GM10266 (cell line): ENCODE measurements at regions not wholly inside any gene's neighbourhood (a gene's known extent, or its start where the extent isn't known, plus 50 kb on each side); places are given as distances from the start of the nearest gene placed in this dataset.

ENCODE experiments used
- DNase-seq: peaks from one replicate; pipeline ENCODE4 v3.0.0; 2012; ENCODE audit errors: extremely low spot score
- CTCF ChIP-seq: IDR thresholded peaks from 2 replicates; pipeline ENCODE4 v1.5.1; 2012; ENCODE audit warnings: mild to moderate bottlenecking, low read depth; ENCODE audit not compliant: control insufficient read depth, insufficient read depth; ENCODE audit errors: missing control alignments

DNA sequence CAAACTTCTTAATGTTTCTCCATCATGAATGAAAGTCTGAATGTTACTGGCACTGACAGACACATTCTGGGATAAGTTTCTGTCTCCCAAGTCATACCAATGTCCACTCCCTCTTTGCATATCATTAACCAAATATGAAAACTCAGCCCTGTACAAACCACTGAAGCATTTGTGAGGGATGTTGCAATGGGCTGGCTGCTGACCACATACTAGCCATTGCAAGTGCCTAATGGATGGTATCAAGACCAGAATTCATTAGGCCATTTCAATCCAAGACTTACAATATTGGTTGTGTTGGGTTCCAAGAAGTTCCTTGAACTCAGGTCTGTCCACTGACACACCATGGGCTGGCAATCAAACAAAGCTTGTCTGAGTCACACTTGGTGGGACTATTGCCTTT is 73.8 kb downstream of the CBLN2 start:
- no peak for TF ChIP-seq CTCF
- DNase-seq = no peak

DNA sequence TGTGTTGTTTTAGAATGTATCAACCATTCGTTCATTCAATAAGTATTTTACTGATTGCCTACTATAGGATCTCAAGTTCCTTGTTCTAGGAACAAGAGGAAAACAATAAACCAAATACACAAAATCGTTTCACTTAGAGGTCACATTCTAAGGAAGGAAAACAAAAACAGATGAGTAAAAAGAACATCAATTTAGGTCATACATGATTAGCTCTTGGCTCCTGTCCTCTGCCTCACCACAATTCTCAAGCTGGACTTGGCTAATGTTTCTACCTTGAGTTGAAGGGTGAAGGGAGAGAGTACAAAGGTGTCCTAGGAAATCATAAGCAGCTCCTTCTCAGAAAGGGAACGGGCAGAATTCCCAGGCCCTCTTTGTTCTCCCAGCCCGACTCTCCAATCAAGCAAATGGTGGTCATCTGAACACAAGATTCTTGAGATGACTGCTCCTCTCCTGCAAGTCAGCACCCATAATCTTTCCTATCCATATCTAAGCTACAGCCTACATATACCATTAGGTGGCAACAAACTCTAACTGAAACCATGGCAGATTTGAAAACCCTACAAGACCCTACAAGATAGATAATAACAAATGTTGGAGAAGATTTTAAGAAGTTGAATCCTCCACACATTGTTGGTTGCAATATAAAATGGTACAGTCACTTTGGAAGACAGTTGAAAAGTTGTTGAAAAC is 76.0 kb downstream of the CBLN2 start:
- TF ChIP-seq CTCF = no peak
- DNase-seq = no peak

GRCh38 chr18:72460210-72460680 is 83.9 kb downstream of the CBLN2 start:
- no peak for DNase-seq
- TF ChIP-seq CTCF = no peak

DNA sequence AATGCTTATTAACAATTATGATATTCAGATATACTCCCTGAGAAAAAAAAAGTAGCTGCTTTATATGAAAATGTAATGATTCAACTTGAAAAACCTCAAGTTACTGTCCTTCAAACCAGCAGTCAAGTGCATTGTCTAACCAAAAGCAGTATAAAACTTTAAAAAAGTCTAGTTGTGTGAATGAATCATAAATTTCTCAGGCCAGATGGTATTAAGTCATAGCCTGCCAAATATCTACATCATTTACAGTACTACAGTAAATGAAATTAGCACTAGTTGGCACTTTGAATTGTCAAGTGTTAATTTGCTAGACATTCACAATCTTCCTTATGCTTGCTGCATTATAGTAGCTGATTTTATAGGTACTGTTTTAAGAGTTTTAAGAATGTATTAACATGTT is 85.9 kb downstream of the CBLN2 start:
- TF ChIP-seq CTCF = no peak

DNA sequence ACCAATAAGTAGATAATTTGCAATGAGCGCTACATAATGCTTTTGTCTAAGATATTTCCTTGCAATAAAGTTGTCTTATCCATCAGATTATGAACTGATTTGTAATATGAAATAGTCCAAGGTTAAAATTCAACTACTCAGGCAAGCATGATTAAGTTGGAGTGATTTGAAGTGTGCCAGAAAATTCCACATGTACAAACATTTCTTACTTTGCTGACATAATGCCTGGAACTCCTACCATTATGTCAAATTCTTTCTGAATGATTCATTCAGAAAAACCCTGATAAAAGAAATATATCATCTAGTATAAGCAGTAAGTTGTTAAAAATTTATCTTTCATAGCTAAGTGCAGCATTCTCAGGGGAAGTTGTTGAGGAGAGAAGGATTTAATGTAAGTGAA is 87.3 kb downstream of the CBLN2 start:
- DNase-seq = no peak
- no peak for TF ChIP-seq CTCF

More for the DNA sequence above, 85.9 kb downstream of the CBLN2 start:
- DNase-seq = no peak

- no peak for DNase-seq
- no peak for TF ChIP-seq CTCF
These were observed 91.8 kb downstream of the CBLN2 start for GRCh38 chr18:72452328-72452727.

DNA sequence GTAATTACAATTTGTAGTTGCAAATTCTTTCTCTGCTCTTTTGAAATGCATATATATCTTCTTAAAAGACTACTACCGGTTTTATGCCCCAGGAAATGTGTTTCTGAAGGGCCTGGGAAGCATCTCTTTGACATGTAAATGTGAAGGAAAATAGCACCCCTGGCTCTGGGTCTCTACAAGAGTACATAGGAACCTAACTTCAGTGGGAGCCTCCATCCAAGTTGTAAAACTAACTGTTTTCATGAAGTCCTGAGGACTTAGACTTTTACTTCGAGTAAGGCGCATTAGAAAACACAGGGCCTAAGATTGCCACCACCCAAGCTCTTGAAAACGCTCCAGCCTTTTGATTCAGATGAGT is 99.4 kb downstream of the CBLN2 start:
- no peak for DNase-seq
- TF ChIP-seq CTCF = no peak
